H9 (cell line): ENCODE measurements at regions not wholly inside any gene's neighbourhood (a gene's known extent, or its start where the extent isn't known, plus 50 kb on each side); places are given as distances from the start of the nearest gene placed in this dataset.

ENCODE experiments used
- DNase-seq: peaks from one replicate; pipeline ENCODE4 v3.0.0-alpha.2; 2017
- H2AFZ ChIP-seq: one replicate; pipeline ENCODE4 v1.6.1; 2013; ENCODE audit warnings: mild to moderate bottlenecking, low read length, control low read depth, moderate library complexity
- H2AK5ac ChIP-seq: 2 replicates; pipeline ENCODE4 v1.6.1; 2013; ENCODE audit warnings: low read length, control low read depth, mixed read lengths; ENCODE audit not compliant: insufficient read length
- H2BK120ac ChIP-seq: one replicate; pipeline ENCODE4 v1.6.1; 2013; ENCODE audit warnings: low read depth, mild to moderate bottlenecking, low read length, control low read depth, inconsistent platforms; ENCODE audit not compliant: poor library complexity, severe bottlenecking
- H2BK12ac ChIP-seq: 2 replicates; pipeline ENCODE4 v1.6.1; 2013; ENCODE audit warnings: low read length, control low read depth, mixed read lengths, low read depth; ENCODE audit not compliant: insufficient read length
- H2BK15ac ChIP-seq: 2 replicates; pipeline ENCODE4 v1.6.1; 2013; ENCODE audit warnings: low read depth, low read length, control low read depth
- H2BK20ac ChIP-seq: one replicate; pipeline ENCODE4 v1.6.1; 2013; ENCODE audit warnings: low read depth, mild to moderate bottlenecking, low read length, control low read depth, inconsistent platforms; ENCODE audit not compliant: poor library complexity, severe bottlenecking
- H2BK5ac ChIP-seq: 2 replicates; pipeline ENCODE4 v1.6.1; 2013; ENCODE audit warnings: low read length, control low read depth, mixed read lengths; ENCODE audit not compliant: insufficient read length
- H3K14ac ChIP-seq: 2 replicates; pipeline ENCODE4 v1.6.1; 2013; ENCODE audit warnings: low read length, control low read depth; ENCODE audit not compliant: insufficient read depth
- H3K18ac ChIP-seq: 2 replicates; pipeline ENCODE4 v1.6.1; 2013; ENCODE audit warnings: low read depth, mild to moderate bottlenecking, mixed read lengths, low read length, control low read depth; ENCODE audit not compliant: insufficient read length
- H3K23ac ChIP-seq: 2 replicates; pipeline ENCODE4 v1.6.1; 2013; ENCODE audit warnings: low read length, control low read depth, mixed read lengths, low read depth; ENCODE audit not compliant: insufficient read length
- H3K23me2 ChIP-seq: 2 replicates; pipeline ENCODE4 v1.6.1; 2013; ENCODE audit warnings: low read depth, mild to moderate bottlenecking, mixed read lengths, low read length, control low read depth; ENCODE audit not compliant: insufficient read length, poor library complexity, severe bottlenecking
- H3K27ac ChIP-seq: 2 replicates; pipeline ENCODE4 v1.5.1; 2013; ENCODE audit warnings: low read length, control low read depth, mixed read lengths, low read depth; ENCODE audit not compliant: insufficient read length
- H3K27me3 ChIP-seq: 2 replicates; pipeline ENCODE4 v1.6.1; 2013; ENCODE audit warnings: low read length, control low read depth, inconsistent platforms; ENCODE audit not compliant: insufficient read depth
- H3K4ac ChIP-seq: 2 replicates; pipeline ENCODE4 v1.6.1; 2013; ENCODE audit warnings: low read depth, mild to moderate bottlenecking, control low read depth, inconsistent platforms, low read length, moderate library complexity
- H3K4me1 ChIP-seq: 2 replicates; pipeline ENCODE4 v1.6.1; 2013; ENCODE audit warnings: low read length, control low read depth, inconsistent platforms; ENCODE audit not compliant: insufficient read depth
- H3K4me2 ChIP-seq: 2 replicates; pipeline ENCODE4 v1.6.1; 2013; ENCODE audit warnings: low read length, control low read depth, mixed read lengths; ENCODE audit not compliant: insufficient read length, insufficient read depth
- H3K56ac ChIP-seq: 2 replicates; pipeline ENCODE4 v1.6.1; 2013; ENCODE audit warnings: low read depth, mild to moderate bottlenecking, mixed read lengths, low read length, control low read depth; ENCODE audit not compliant: insufficient read length
- H3K79me1 ChIP-seq: 2 replicates; pipeline ENCODE4 v1.6.1; 2013; ENCODE audit warnings: low read depth, mild to moderate bottlenecking, moderate library complexity, low read length, control low read depth, inconsistent platforms; ENCODE audit not compliant: insufficient read depth, poor library complexity, severe bottlenecking
- H3K79me2 ChIP-seq: 2 replicates; pipeline ENCODE4 v1.6.1; 2013; ENCODE audit warnings: low read length, control low read depth, inconsistent platforms; ENCODE audit not compliant: insufficient read depth
- H3K9ac ChIP-seq: 2 replicates; pipeline ENCODE4 v1.6.1; 2013; ENCODE audit warnings: low read length, control low read depth, mixed read lengths; ENCODE audit not compliant: insufficient read length; ENCODE audit errors: extremely low read depth
- H3K9me3 ChIP-seq: one replicate; pipeline ENCODE4 v1.6.1; 2013; ENCODE audit warnings: low read depth, low read length, inconsistent platforms; ENCODE audit not compliant: control insufficient read depth
- H3T11ph ChIP-seq: one replicate; pipeline ENCODE4 v1.6.1; 2013; ENCODE audit warnings: mild to moderate bottlenecking, low read length, control low read depth, inconsistent platforms
- H4K20me1 ChIP-seq: one replicate; pipeline ENCODE4 v1.6.1; 2013; ENCODE audit not compliant: control insufficient read depth, insufficient read length, insufficient read depth
- H4K5ac ChIP-seq: 2 replicates; pipeline ENCODE4 v1.6.1; 2013; ENCODE audit warnings: low read depth, mild to moderate bottlenecking, mixed read lengths, low read length, control low read depth; ENCODE audit not compliant: insufficient read length
- H4K8ac ChIP-seq: replicated peaks from 2 replicates; pipeline ENCODE4 v1.6.1; 2013; ENCODE audit warnings: low read length, control low read depth, mixed read lengths, low read depth; ENCODE audit not compliant: insufficient read length
- H4K91ac ChIP-seq: 2 replicates; pipeline ENCODE4 v1.6.1; 2013; ENCODE audit warnings: low read depth, mild to moderate bottlenecking, moderate library complexity, mixed read lengths, low read length, control low read depth; ENCODE audit not compliant: insufficient read length
- H3K27ac Mint-ChIP-seq, 3 experiments: 2 replicates in 2 of 3; 3 replicates in 1 of 3; pipeline ENCODE4 v1.8.0; 2020 to 2021; ENCODE audit warnings: mixed read lengths in 3 of 3, mild to moderate bottlenecking in 1 of 3, moderate library complexity in 1 of 3
- H3K27me3 Mint-ChIP-seq: 2 replicates; pipeline ENCODE4 v1.8.0; 2021; ENCODE audit warnings: low read depth, mild to moderate bottlenecking, moderate library complexity, mixed read lengths
- H3K36me3 Mint-ChIP-seq, 3 experiments: 2 replicates in 2 of 3; 3 replicates in 1 of 3; pipeline ENCODE4 v1.8.0; 2020 to 2021; ENCODE audit warnings: low read depth in 3 of 3, mixed read lengths in 3 of 3; ENCODE audit not compliant: insufficient read depth in 1 of 3
- H3K4me1 Mint-ChIP-seq, 2 experiments: 2 replicates each; pipeline ENCODE4 v1.8.0; 2020; ENCODE audit warnings: mixed read lengths in 2 of 2
- H3K4me3 Mint-ChIP-seq, 2 experiments: 2 replicates in 1 of 2; 3 replicates in 1 of 2; pipeline ENCODE4 v1.8.0; 2020 to 2021; ENCODE audit warnings: mild to moderate bottlenecking in 2 of 2, mixed read lengths in 2 of 2, moderate library complexity in 1 of 2
- H3K9me3 Mint-ChIP-seq, 2 experiments: 2 replicates in 1 of 2; 3 replicates in 1 of 2; pipeline ENCODE4 v1.8.0; 2020; ENCODE audit warnings: mild to moderate bottlenecking in 2 of 2, mixed read lengths in 2 of 2, moderate library complexity in 1 of 2
- WGBS: extraction: QIAGEN DNeasy Blood & Tissue Kit; methylation state at CpG from one replicate; pipeline ENCODE4 v1.1.7; 2013; ENCODE audit warnings: missing lambda C conversion rate, low lambda C conversion rate, mixed read lengths; ENCODE audit not compliant: insufficient read length; ENCODE audit errors: extremely low coverage; 5-methylcytosine and 5-hydroxymethylcytosine counted together
- TF ChIP-seq, protein P1 (sequence below): fragments of 200-600 bp; sonication (generic); conservative IDR thresholded peaks from 3 replicates; pipeline ENCODE4 v1.8.0; 2021; ENCODE audit warnings: antibody characterized with exemption, mild to moderate bottlenecking

DNA sequence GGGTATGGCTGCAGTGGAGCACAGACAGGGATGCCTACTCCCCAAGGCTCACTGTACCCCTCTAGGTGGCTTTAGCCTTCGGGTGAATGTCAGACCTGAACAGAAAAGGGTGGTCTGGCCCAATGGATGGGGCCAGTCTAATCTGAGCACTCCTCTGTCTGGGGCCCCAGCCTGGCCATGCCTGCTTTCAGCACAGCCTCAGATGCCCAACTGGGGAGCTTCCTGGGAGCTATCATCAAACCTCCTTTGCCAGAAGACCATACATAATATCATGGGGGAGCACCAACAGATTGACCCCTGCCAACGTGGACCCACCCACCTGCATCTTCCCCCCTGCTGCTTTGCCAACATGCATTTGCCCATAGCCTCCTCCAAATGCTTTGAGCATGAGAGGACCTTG is 454.1 kb upstream of the KHDRBS2 start:
- Histone ChIP-seq H4K5ac (no peak overlapping the region), H3K23ac (no peak overlapping the region), H3K56ac (no peak overlapping the region), H2BK15ac (no peak overlapping the region), H2AK5ac (no peak overlapping the region), H3K18ac (no peak overlapping the region), H2BK12ac (no peak overlapping the region), H3K4me1 (peaks cover 3% of the 10 kb centered on the region; the same call in 1 of the 2 replicates), H3K9me3 (no peaks in the 10 kb centered on the region), H3K27me3 (no peaks in the 10 kb centered on the region), H3K4me2 (no peak overlapping the region), H2BK20ac (no peak overlapping the region), H2BK120ac (no peak overlapping the region), H3K4ac (no peak overlapping the region), H4K8ac (no peak overlapping the region), H3K79me1 (no peaks in the 10 kb centered on the region), H2BK5ac (no peak overlapping the region), H4K20me1 (no peaks in the 10 kb centered on the region), H3K27ac (no peak overlapping the region), H3T11ph (no peak overlapping the region), H3K14ac (no peak overlapping the region), H3K9ac (no peak overlapping the region), H3K23me2 (no peaks in the 10 kb centered on the region), H4K91ac (no peak overlapping the region), H3K79me2 (no peaks in the 10 kb centered on the region), H2AFZ (no peak overlapping the region)
- H3K4me1 Mint-ChIP-seq, result peaks cover 5 to 16% of the 10 kb centered on the region in 2 experiments
- TF ChIP-seq, protein P1, sequence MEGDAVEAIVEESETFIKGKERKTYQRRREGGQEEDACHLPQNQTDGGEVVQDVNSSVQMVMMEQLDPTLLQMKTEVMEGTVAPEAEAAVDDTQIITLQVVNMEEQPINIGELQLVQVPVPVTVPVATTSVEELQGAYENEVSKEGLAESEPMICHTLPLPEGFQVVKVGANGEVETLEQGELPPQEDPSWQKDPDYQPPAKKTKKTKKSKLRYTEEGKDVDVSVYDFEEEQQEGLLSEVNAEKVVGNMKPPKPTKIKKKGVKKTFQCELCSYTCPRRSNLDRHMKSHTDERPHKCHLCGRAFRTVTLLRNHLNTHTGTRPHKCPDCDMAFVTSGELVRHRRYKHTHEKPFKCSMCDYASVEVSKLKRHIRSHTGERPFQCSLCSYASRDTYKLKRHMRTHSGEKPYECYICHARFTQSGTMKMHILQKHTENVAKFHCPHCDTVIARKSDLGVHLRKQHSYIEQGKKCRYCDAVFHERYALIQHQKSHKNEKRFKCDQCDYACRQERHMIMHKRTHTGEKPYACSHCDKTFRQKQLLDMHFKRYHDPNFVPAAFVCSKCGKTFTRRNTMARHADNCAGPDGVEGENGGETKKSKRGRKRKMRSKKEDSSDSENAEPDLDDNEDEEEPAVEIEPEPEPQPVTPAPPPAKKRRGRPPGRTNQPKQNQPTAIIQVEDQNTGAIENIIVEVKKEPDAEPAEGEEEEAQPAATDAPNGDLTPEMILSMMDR, result no peak
- peaks cover 4 to 10% (median 4%) of the 10 kb centered on the region in 3 experiments; a peak in 6 of 7 replicates for H3K36me3 Mint-ChIP-seq
- WGBS, result no CpG with 5 or more reads among the region's 2 CpGs
- H3K4me3 Mint-ChIP-seq, result no peak overlapping the region
- H3K27ac Mint-ChIP-seq, result no peak overlapping the region
- DNase-seq, result no peak
- H3K9me3 Mint-ChIP-seq, result peaks cover 6 to 15% of the 10 kb centered on the region in 2 experiments; a peak in 4 of 5 replicates
- no peaks in the 10 kb centered on the region for H3K27me3 Mint-ChIP-seq
